ENCODE measurements at regions not wholly inside any gene's neighbourhood (a gene's known extent, or its start where the extent isn't known, plus 50 kb on each side); places are given as distances from the start of the nearest gene placed in this dataset.

GRCh38 chr3:30285188-30286006 is 321.0 kb upstream of the TGFBR2 start:
- TF ChIP-seq CTCF (IDR thresholded peaks at IDR 0.05) (no peak), POLR2A (IDR thresholded peaks at IDR 0.05) (no peak)
